Loucy (cell line): ENCODE measurements at regions not wholly inside any gene's neighbourhood (a gene's known extent, or its start where the extent isn't known, plus 50 kb on each side); places are given as distances from the start of the nearest gene placed in this dataset.
A peak's percentile ranks its signal among the peaks of the same experiment; 100 is the strongest.

Experiments used
- H2AFZ ChIP-seq: fragments of 200-600 bp; sonication (generic); 2 replicates; pipeline ENCODE4 v1.6.0; 2016; ENCODE audit warnings: antibody characterized with exemption, mild to moderate bottlenecking, low read length, moderate library complexity
- H3F3A ChIP-seq: fragments of 200-600 bp; 2 replicates; pipeline ENCODE4 v1.6.0; 2016; ENCODE audit warnings: antibody characterized with exemption, low read depth, mild to moderate bottlenecking
- H3K27me3 ChIP-seq: fragments of 200-600 bp; sonication (generic); 2 replicates; pipeline ENCODE4 v1.6.1; 2014; ENCODE audit warnings: low read length, mild to moderate bottlenecking; ENCODE audit not compliant: insufficient read depth, poor library complexity, severe bottlenecking
- H3K36me3 ChIP-seq: fragments of 200-600 bp; sonication (generic); 2 replicates; pipeline ENCODE4 v1.6.1; 2016; ENCODE audit warnings: low read length; ENCODE audit not compliant: insufficient read depth
- H3K4me1 ChIP-seq: fragments of 200-600 bp; sonication (generic); 2 replicates; pipeline ENCODE4 v1.5.1; 2014; ENCODE audit warnings: low read length, mild to moderate bottlenecking; ENCODE audit not compliant: insufficient read depth, poor library complexity, severe bottlenecking
- H3K4me2 ChIP-seq: fragments of 200-600 bp; sonication (generic); 2 replicates; pipeline ENCODE4 v1.6.0; 2014; ENCODE audit warnings: antibody characterized with exemption, low read length, low read depth, mild to moderate bottlenecking; ENCODE audit not compliant: poor library complexity, severe bottlenecking
- H3K4me3 ChIP-seq: fragments of 200-600 bp; sonication (generic); 2 replicates; pipeline ENCODE4 v1.5.1; 2014; ENCODE audit warnings: low read length, mild to moderate bottlenecking, mixed read lengths; ENCODE audit not compliant: poor library complexity, severe bottlenecking
- H3K79me2 ChIP-seq: fragments of 200-600 bp; sonication (generic); 2 replicates; pipeline ENCODE4 v1.6.1; 2014; ENCODE audit warnings: low read length; ENCODE audit not compliant: insufficient read depth
- H3K9ac ChIP-seq: fragments of 200-600 bp; sonication (generic); 2 replicates; pipeline ENCODE4 v1.6.0; 2014; ENCODE audit warnings: mild to moderate bottlenecking, low read depth, low read length, moderate library complexity; ENCODE audit not compliant: poor library complexity, severe bottlenecking
- H3K9me2 ChIP-seq: fragments of 200-600 bp; sonication (generic); replicated peaks from 2 replicates; pipeline ENCODE4 v1.6.1; 2016; ENCODE audit warnings: low read depth, low read length, mixed read lengths
- H3K9me3 ChIP-seq: fragments of 200-600 bp; sonication (generic); 2 replicates; pipeline ENCODE4 v1.6.1; 2014; ENCODE audit warnings: mild to moderate bottlenecking, antibody characterized with exemption, low read length, low read depth; ENCODE audit not compliant: insufficient read depth
- H4K20me1 ChIP-seq: fragments of 200-600 bp; sonication (generic); 2 replicates; pipeline ENCODE4 v1.6.0; 2014; ENCODE audit warnings: antibody characterized with exemption, low read length, mild to moderate bottlenecking; ENCODE audit not compliant: insufficient read depth, poor library complexity, severe bottlenecking
- EZH2phosphoT487 ChIP-seq: fragments of 200-600 bp; IDR thresholded peaks from 2 replicates; pipeline ENCODE4 v1.6.1; 2018; ENCODE audit warnings: antibody characterized with exemption, mild to moderate bottlenecking, moderate library complexity, borderline replicate concordance
- TF ChIP-seq, protein P1 (sequence below): fragments of 200-600 bp; sonication (generic); conservative IDR thresholded peaks from 2 replicates; pipeline ENCODE4 v1.5.1; 2014; ENCODE audit warnings: mild to moderate bottlenecking, antibody characterized with exemption, low read length

DNA sequence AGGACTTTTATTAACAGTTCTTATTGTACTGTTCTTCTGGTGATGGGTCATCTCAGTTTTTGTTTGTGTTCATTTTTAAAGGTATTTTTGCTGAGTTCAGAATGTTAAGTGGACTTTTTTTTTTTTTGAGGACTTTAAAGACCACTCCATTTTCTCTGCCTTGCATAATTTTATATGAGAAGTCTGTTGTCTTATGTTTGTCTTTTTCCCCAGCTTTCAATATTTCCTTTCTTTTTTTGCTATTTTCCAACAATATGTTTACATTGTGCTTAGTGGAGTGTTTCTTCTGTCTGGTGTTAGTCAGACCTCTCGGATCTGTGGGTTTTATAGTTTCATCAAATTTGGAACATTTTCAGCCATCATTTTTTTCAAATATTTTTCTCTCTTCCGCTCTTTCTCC, 290.0 kb upstream of the TNRC6C start:
- Histone ChIP-seq H4K20me1 (no peaks in the 10 kb centered on the region), H3K4me2 (peak overlapping the region; percentile 86), H3K4me3 (peak overlapping the region; percentile 71), H3K9ac (no peak overlapping the region), H3K36me3 (no peaks in the 10 kb centered on the region; the same call in 1 of the 2 replicates), H3K9me3 (peaks cover 11% of the 10 kb centered on the region), H3K27me3 (no peaks in the 10 kb centered on the region), H3F3A (peaks cover 10% of the 10 kb centered on the region), H3K4me1 (peaks cover 29% of the 10 kb centered on the region), H3K79me2 (peaks cover 34% of the 10 kb centered on the region; the same call in 1 of the 2 replicates), H2AFZ (no peak overlapping the region), H3K9me2 (no peaks in the 10 kb centered on the region)
- TF ChIP-seq, protein P1, sequence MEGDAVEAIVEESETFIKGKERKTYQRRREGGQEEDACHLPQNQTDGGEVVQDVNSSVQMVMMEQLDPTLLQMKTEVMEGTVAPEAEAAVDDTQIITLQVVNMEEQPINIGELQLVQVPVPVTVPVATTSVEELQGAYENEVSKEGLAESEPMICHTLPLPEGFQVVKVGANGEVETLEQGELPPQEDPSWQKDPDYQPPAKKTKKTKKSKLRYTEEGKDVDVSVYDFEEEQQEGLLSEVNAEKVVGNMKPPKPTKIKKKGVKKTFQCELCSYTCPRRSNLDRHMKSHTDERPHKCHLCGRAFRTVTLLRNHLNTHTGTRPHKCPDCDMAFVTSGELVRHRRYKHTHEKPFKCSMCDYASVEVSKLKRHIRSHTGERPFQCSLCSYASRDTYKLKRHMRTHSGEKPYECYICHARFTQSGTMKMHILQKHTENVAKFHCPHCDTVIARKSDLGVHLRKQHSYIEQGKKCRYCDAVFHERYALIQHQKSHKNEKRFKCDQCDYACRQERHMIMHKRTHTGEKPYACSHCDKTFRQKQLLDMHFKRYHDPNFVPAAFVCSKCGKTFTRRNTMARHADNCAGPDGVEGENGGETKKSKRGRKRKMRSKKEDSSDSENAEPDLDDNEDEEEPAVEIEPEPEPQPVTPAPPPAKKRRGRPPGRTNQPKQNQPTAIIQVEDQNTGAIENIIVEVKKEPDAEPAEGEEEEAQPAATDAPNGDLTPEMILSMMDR, result no peak
- no peak for TF ChIP-seq EZH2phosphoT487

DNA sequence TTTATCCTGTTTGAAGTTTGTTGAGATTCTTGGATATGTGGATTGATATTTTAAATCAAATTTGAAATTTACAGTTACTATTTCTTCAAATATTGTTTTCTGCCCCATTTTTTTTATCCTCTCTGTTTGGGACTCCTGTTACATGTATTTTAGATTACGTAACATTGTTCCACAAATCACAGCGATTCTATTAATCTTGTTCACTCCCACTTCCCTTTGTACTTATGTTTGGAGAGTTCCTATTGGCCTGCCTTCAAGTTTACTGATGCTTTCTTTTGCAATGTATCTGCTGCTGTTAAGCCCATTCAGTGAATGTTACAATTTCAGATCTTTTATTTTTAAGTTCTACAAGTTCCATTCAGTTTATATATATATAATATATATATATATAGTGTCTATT, 288.3 kb upstream of the TNRC6C start:
- Histone ChIP-seq H3F3A (peaks cover 10% of the 10 kb centered on the region), H3K36me3 (no peaks in the 10 kb centered on the region; the same call in 1 of the 2 replicates), H3K79me2 (peaks cover 34% of the 10 kb centered on the region; the same call in 1 of the 2 replicates), H3K4me1 (peaks cover 29% of the 10 kb centered on the region), H2AFZ (no peak overlapping the region), H3K4me2 (no peak overlapping the region), H3K4me3 (no peak overlapping the region), H3K9me3 (peaks cover 11% of the 10 kb centered on the region), H4K20me1 (no peaks in the 10 kb centered on the region), H3K9ac (no peak overlapping the region), H3K27me3 (no peaks in the 10 kb centered on the region), H3K9me2 (no peaks in the 10 kb centered on the region)
- TF ChIP-seq, protein P1, result no peak
- TF ChIP-seq EZH2phosphoT487, result no peak

DNA sequence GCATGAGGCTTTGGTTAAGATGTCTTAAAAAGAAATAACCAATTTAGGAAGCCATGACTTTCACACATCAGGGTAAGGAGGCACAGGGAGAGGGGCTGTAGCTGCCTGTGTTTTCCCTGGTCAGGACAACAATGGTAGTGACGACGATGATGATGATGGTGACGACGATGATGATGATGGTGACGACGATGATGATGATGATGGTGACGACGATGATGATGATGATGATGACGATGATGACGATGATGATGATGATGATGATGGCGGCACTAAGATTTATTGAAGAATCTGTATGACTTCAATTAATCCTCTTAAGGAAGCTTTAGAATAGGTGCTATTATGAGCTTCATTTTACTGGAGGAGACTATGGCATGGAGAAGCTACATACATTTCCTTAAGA, 284.1 kb upstream of the TNRC6C start:
- Histone ChIP-seq H3K27me3 (no peaks in the 10 kb centered on the region), H4K20me1 (no peaks in the 10 kb centered on the region)

More for the DNA sequence above, 284.1 kb upstream of the TNRC6C start:
- Histone ChIP-seq H3K36me3 (no peaks in the 10 kb centered on the region), H3K9me3 (no peaks in the 10 kb centered on the region; the same call in 1 of the 2 replicates), H3K79me2 (peaks cover 20% of the 10 kb centered on the region; the same call in 1 of the 2 replicates), H3K4me3 (no peak overlapping the region), H2AFZ (no peak overlapping the region), H3K4me1 (peaks cover 6% of the 10 kb centered on the region), H3F3A (no peaks in the 10 kb centered on the region), H3K9me2 (no peaks in the 10 kb centered on the region), H3K9ac (no peak overlapping the region), H3K4me2 (no peak overlapping the region)
- TF ChIP-seq EZH2phosphoT487, result no peak
- TF ChIP-seq, protein P1, result no peak
